Activated CD8-positive, alpha-beta memory T cell treated with anti-CD3 and anti-CD28 coated beads for 1 hour (primary cell): ENCODE measurements at regions not wholly inside any gene's neighbourhood (a gene's known extent, or its start where the extent isn't known, plus 50 kb on each side); places are given as distances from the start of the nearest gene placed in this dataset.

Experiments
- DNase-seq, 2 donors: peaks; one replicate each; pipeline ENCODE4 v3.0.0-alpha.2; 2020; ENCODE audit warnings: low read depth in 1 of 2; ENCODE audit errors: extremely low read depth in 1 of 2

DNA sequence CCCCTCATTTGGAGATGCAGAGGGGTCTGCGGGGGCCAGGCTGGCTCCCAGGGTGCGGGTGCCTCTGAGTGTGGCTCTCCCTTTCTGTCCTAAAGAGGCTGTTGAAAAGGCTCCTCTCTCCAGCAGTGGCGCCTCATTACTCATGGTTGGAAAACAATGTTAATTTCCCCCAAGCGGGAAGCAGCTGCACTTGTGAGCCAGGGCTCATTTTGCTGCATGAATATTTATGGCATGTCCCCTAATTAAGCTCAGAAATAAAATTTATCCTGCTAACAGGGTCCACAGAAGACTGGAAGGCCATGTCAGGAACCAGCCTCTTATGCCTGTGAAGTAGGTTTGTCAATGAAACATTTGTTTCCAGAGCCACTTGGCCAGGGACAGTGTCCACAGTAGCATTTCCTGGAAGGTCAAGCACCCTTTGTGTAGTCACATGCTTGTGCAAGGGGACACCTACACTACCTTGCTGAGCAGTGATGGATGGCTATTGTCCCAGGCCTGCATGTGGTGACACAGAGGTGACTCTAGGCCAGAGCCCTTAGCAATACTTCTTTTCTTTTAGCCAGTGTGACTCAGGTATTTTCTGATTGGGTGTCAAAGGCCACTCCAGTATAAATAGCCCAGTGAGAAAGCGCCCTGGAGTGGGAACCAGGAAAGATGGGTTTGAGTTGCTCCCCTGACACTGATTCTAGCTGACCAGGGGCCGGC, 259.0 kb downstream of the FOXD2 start:
- DNase-seq, result no peak

- no peak for DNase-seq
Observed at GRCh38 chr1:47697616-47698335, 259.9 kb downstream of the FOXD2 start.

GRCh38 chr1:47699492-47700235, 261.8 kb downstream of the FOXD2 start:
- no peak for DNase-seq

DNA sequence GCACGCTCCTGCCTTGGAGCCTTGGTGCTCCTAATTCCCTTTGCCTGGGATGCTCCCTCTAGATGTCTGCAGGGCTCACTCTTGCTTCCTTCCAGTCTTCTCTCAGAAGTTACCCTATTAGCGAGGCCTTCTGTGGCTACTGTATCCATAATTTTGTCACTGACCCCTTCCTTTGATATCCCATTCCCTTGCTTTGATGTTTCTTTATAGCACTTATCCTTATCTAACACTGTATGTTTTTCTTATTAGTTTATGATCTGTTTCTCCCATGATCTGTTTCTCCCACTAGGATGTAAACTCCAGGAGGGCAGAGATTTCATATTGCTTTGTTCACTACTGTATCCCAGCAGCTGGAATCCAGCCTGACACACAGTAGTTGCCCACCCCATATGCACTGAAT, 263.4 kb downstream of the FOXD2 start:
- DNase-seq, result no peak

DNA sequence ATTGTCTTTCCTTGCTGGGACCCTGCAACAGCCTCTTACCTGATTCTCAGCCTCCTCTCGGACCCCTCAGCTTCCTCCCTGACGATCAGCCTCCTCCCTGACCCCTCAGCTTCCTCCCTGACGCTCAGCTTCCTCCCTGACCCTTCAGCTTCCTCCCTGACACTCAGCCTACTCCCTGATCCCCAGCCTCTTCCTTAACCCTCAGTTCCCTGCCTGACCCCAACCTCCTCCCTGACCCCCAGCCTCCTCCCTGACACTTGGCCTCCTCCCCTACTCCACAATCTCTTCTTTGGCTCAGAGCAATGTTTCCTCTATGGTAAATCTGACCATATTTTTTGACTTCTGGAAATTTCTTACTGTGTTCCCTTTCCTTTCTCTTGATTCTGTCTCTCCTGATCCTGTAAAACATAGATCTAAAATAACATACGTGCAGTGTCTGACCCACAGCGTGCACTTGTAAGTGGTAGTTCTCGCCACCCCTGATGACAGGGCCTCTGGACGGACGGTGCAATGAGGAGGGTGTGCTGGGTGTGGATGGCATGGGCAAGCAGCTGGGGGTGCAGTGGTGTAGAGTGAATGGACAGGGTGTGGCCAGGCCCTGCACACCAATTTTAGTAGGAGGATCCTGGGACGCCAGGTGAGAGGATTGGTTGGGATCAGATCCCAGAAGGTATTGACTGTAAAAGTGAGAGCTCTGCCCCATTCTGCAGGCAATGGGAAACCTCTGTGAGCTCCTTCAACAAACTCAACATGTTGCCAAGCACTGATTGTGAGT, 264.1 kb downstream of the FOXD2 start:
- no peak for DNase-seq

- no peak for DNase-seq
Observed at GRCh38 chr1:47703156-47703825, 265.4 kb downstream of the FOXD2 start.

GRCh38 chr1:47703981-47704596, 266.2 kb downstream of the FOXD2 start:
- no peak for DNase-seq

GRCh38 chr1:47705517-47706130, 267.8 kb downstream of the FOXD2 start:
- DNase-seq, result no peak

- no peak for DNase-seq
Observed at GRCh38 chr1:47707503-47707902, 269.7 kb downstream of the FOXD2 start.

GRCh38 chr1:47708019-47708535, 270.2 kb downstream of the FOXD2 start:
- no peak for DNase-seq

GRCh38 chr1:47708658-47709018, 270.8 kb downstream of the FOXD2 start:
- no peak for DNase-seq

DNA sequence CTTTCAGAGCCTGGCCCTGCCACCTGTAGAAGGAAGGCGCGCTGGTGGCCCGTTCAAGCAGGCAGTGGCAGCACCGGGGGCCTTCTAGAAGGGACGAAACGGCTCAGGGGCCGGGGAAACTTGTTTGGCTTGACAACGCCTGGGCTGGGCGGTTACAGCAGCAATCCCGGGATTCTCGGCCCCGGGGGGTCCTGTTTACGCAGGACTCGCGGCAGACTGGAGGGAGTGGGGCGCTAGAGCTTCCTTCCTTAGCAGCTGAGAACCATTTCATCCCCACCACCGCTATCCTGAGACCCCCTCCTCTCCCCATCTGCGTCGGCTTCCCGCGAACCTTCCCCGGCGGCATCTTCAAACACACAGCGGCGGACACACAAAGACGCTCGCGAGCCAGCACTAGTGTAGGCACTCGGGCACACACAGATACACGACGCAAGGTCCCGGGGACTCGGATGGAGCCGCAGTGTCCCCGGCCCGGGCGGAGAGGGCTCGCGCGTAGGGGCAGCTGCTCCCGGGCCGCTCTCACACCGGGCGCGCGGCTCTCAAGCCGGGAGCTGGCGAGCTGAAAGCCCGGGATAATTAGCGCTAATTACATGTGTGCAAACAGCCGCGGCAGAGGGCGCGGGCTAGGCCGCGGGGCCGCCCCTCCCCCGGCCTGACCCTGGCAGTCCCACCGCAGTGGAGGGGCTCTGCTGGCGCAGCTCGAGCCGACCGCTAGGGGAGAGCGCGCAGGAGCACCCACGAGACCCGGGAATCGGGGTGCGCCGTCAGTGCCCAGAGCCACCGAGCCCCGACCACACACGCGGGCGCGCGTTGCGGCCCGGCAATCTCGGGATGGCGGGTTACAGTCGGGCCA, 271.4 kb downstream of the FOXD2 start:
- no peak for DNase-seq

DNA sequence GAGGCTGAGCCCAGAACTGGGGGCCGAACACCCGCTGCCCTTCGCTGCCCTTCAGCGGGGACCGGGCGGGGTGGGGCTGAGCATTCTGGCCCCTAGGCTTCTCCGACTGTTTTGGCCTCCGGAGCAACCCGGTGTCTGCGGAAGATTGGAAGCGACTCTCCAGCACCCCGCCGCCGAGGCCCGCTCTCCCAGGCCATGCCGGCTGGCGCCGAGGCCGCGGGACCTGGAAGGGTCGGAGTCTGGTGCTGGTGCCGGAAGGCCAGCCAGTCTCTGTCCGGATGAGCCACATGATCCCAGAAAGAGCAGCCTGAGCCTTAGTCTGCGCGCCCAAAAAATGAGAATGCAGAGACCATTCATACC, 272.0 kb downstream of the FOXD2 start:
- DNase-seq, result no peak

DNA sequence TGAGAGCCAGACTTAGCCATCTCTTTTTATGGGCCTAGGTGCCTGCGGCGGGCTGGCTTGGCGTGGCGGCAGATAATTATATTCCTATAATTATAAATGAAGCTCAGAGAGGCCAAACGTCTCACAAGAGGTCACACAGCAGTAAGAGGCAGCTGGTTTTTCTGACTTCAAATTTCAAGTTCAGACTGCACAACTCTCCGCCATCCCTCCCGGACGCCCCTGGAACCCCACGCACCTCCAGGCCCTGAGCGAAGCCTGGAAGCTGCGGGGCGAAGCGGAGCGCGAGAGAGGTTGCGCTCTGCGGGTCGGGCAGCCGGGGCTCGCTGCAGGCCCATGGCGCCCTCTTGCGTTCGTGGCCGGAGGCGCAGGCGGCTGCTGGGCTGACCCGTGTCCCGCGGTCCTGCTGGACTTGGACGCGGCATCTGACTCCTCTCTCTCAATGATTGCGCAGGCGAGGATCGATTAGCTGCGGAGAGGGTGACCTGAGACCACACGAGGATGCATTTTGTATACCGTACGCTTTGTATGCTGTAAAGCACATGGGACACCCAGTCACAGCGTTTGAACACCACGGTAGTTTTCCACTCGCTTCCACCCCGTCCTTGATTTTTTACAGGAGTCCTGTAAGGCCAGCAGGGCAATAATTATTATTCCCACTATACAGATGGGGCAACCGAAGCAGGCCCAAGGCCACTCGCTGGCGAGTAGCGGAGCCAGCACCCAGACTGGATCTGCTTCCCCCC, 272.7 kb downstream of the FOXD2 start:
- peak; percentile 11 to 53 for DNase-seq
